DMS153 treated with DMSO at 0.1 percent for 48 hours (cell line): ENCODE measurements at regions not wholly inside any gene's neighbourhood (a gene's known extent, or its start where the extent isn't known, plus 50 kb on each side); places are given as distances from the start of the nearest gene placed in this dataset.

Experiments used
- DNase-seq: peaks from one replicate; lab custom pipeline; 2025; ENCODE audit not compliant: unreplicated experiment; lab: John Stamatoyannopoulos, UW

DNA sequence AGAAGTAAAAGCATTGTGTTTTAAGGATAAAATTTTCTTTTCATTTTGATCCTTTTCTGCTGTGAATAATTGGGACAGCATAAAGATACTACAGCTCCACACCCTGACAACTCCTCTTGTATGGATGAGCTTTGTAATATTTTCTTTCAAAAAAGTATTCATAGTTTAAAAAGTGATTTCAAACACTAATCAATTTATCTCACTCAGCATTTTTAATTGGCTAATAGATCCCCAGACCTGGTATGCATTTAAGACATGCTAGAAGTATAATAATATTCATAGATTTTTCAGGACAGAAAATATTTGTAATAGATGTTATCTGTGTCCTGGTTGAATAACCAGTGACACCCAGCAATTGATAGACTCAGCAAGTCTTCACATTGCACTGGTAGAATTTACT, 510.7 kb downstream of the RIT2 start:
- DNase-seq, result no peak

DNA sequence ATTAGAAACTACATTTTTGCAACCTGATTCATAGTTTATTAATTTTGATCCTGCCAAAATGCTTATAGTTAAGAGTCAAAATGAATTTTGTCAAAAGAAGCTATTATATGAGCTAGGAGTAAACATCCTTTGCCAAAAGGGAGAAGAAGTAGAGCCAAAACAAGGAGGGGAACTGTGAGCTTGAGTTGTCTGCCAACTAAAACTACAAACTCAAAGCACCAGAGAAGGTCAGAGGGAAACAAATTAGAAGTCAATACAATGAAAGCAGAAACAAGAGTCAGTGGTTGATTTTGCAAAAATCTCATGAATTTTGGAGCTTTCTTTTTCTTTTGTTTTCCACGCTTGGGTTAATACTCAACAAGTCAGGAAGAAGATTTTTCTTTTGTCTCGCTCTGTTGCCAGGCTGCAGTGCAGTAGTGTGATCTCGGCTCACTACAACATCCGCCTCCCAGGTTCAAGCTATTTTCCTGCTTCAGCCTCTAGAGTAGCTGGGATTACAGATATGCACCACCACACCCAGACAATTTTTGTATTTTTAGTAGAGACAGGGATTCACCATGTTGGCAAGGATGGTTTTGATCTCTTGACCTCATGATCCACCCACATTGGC, 508.5 kb downstream of the RIT2 start:
- DNase-seq, result no peak

DNA sequence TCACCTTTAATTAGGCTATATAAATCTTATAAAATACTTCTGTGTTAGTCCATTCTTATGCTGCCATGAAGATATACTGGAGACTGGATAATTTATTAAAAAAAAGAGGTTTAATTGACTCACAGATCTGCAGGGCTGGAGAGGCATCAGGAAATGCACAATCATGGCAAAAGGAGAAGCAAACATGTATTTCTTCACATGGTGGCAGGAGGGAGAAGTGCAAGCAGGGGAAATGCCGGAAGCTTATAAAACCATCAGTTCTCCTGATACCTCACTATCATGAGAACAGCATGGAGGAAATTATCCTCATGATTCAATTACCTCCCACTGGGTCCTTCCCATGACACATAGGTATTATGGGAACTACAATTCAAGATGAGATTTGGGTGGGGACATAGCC, 504.4 kb downstream of the RIT2 start:
- DNase-seq, result no peak

DNA sequence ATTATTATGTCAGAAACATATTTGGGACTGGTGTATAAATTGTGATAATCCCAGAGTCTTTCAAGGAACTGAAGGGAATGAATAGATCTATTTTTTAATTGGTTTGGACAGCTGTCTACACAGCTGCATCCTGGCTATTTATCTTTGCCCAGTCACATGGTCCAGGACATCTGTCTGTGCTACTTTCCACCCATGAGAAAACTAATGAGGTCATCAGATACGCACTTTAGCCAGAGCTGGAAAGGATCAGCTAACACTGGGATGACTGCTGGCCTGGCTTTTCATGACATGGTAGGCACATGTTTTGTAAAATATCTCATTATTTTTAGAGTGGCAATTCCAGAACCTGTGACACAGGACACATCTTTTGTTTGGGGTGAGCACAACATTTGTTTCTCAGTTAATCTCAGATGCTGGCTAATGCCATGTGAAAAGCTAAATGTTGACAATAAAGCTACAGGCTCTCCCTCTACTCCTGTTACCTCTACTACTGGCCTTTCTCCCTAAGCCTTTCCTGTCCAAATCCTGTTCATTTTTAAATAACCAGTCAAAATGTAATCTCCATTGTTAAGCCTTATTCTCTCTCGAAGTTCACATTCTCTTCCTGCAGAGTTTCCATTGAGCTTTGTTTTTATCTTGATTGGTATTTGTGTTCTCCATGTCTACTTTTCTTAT, 500.7 kb downstream of the RIT2 start:
- DNase-seq, result peak; percentile 85

DNA sequence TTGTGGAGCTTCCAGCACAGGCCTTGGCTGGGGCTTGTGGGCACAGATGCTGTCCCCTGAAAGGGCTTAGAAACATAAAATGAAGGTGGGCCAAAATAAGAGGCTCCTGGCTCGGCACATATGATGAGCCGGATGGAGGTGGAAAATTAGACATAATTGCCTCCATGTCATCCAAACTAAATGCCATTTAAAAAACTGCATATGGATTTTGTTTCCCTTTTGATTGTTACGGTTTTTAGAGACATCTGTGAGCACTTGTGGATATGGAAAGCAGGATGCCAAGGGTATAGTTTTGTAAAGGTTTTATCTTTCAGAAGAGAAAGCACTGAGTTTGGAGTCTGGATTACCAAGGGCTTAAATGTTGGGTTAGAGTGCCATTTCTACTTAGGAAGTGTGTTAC, 498.3 kb downstream of the RIT2 start:
- DNase-seq, result no peak

DNA sequence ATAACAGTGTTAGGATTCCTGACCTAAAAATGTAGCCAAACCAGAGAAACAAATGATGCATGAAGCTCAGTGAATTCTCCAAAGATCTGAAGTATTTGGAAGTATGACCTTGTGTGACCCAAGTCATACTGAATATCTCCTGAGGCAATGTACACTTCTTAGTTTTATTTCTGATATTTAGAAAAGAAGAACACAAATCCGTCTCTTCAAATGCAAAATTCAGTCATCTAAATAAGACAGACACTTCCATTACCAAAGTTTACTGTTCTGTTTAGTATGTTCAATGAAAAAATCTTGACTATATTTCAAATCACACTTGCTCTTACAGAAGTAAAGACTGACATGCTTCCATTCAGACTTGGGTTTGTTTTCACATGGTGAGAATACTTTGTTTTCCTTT, 495.7 kb downstream of the RIT2 start:
- DNase-seq, result no peak

DNA sequence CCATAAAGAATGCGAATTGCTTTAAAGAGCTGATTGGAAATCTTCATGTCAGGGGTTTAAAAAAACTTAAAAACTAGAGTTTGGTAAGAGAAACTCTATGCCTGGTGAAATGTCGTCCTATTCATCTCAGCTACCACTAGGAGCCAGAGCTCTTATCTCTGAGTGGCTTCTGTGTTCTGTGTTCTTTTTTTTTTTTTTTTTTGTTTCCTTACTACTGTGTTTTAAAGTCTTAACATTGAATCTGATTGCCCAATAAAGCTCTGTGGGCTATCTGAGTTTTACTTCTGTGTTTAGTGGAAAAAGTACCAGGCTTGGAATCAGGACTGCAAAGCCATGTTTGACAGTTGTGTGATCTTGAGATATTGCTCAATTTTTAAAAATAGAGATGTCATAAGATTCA, 494.8 kb downstream of the RIT2 start:
- DNase-seq, result no peak

DNA sequence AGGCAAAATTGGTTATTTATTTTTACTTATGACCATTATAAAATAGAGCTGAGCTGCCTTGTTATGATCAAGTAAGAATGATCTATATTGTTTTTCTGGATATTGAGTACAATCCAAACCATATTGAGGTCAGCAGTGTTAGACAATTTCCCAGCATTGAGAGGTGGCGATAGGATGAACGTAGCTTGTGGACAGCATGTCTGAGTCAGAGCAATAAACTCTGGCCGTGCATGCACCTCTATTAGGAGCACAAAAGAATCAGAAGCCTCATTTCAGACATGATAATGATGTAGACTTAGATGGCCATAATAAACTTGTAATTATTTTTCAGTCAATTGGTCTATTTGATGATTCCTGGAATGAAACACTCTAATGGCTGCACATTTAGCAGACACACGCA, 491.6 kb downstream of the RIT2 start:
- DNase-seq, result no peak

DNA sequence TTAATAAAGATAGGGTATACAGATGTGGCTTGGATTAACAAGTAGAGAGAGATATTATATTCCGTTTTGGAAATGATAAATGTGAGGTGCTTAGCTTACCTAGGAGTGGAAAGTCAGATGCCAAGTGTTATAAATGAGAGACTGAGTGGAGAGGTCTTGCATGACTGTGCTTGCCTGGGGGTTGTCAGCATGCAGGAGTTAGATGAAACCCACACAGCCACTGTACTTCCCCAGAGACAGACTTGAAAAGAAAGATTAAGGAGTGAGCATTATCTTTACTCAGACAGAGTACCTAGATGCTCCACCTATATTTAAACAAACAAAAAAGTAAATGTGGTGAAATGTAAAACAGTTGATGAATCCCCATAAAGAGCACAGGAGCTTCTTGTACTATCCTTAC, 482.7 kb downstream of the RIT2 start:
- DNase-seq, result no peak

DNA sequence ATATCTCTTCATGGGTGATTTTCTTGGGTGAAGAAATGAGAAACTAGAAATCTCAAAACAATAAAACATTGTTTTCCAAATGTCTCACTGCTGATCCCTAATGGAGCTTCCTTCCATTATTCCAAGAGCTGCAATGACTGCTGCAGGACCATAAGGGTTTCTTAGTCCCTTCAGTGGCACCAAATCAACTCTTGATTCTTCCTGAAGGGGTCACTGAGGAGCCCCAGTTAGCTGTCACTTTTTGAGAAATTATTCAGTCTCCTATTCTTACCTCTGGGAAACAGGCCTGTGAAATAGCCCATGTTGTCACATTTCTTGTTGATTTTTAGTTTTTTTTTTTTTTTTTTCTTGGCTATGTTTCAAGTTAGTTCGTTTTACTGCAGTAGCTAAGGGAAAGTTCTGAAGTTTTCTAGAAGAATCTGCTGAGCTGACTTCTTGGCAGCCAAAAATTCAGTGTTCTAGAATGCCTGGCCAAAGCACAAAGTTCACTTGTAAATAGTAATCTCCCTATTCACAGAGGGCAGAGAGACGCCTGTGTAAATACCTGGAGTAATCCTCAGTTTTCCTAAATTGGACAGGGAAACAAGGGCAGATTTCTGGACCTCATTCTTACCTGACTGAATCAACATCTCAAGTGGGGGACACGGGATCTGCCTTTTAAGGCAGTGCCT, 480.0 kb downstream of the RIT2 start:
- DNase-seq, result no peak

DNA sequence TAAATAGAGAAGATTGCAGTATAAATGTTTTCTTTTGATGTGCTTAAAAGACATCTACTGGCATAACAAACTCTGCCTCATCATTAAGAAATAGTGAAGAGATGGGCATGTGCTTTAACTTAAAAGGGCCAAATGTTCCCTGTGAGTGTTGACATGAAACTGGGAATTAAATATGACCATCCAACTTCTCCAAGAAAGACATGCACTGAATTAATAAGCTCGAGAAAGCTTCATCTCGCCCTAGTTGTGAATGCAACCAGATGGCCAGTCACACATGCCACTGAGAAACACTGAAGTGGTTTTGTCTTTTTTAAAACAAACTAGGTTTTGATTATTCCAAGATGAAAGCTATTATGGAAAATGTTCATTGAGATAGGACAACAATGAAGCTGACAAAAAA, 479.2 kb downstream of the RIT2 start:
- DNase-seq, result no peak

DNA sequence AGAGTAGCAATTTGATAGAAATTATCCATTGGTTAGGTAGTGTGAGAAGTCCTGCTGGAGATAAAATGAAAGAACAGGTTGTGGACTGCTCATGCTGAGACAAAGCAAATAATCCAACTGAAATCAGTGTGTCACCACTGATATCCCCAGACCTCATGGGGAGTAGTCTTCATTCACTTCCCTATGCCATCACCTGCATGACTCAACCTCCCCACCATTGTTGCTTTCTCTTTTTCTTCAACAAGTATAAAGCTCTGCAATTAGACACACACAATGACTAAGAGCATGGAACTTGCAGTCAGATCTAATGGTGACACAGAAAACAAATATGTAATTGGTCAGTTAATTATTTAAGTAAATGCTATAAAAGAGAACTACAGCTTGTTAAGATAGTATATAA, 475.3 kb downstream of the RIT2 start:
- DNase-seq, result no peak

DNA sequence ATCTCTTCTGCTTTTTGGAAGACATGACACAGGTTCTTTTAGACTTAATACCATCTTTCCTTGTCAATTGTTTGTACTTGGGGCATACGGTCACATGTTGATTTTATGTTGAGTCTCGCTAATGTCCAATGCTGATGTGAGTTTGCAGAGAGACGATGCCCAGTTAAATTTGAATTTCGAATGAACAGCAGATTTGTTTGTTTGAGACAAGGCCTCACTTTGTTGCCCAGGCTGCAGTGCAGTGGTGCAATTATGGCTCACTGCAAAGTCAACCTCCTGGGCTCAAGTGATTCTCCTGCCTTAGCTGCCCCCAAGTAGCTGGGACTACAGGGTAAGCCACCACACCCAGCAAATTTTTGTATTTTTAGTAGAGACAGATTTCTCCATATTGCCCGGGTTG, 473.5 kb downstream of the RIT2 start:
- DNase-seq, result no peak

DNA sequence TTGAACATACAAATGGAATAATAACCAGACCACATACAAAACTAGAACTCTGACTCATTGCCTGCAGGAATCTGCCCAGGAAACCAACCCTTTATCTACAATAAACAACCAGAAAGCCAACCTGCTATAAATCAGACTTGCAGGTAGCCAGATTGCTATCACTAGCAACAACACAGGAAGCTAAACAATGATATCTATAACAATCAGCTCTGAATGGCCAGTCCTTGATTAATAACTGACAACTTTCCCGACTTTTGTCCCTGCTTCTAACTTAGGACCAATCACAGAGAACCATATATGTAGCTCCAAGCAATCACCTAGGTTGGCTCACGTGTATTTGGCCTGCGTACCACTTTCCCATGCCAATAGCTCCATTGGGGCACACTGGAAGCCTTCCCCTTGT, 470.8 kb downstream of the RIT2 start:
- no peak for DNase-seq

DNA sequence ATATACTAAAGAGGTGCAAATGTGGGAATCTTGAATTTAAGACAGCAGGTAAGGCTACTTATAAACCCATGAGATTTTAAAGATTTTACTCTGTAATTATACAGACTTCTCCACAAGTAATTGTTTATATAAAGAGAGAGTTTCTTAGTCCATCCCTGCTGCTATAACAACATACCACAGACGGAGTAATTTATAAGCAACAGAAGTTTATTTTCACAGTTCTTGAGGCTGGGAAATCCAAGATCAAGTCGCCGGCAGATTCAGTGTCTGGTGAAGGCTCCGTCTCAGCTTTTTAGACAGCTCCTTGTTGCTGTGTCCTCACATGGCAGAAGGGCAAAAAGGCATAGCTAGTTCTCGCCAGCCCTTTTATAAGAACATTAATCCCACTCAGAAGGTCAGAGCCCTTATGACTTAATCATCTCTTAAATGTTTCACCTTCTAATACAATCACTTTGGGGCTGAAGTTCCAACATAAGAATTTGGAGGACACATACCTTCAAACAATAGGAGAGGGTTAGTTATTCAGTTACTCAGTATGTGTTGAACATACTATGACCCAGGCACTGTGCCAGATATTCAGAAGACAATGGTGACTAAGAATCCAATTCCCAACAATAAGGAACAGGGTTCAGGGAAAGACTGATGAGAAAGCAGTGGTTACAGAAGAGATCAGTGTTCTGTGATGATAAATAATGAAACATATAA, 466.0 kb downstream of the RIT2 start:
- no peak for DNase-seq

DNA sequence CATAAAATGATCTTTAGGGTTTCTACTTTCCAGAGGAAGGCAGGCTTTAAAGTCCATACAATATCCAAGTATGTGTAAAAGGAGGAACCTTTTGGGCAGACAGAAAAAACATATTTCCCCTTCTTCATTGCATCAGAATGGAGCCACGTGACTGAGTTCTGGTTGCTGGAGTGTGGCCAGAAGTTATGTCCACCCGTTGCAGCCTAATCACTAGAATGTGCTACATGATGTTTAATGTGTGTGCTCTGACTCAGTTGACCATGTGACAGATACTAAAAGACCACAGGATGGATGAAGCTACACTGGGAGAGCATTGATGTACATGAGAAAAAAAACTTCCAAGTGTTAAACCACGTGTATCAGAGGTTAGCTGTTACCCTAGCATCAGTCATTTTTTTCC, 460.9 kb downstream of the RIT2 start:
- no peak for DNase-seq

DNA sequence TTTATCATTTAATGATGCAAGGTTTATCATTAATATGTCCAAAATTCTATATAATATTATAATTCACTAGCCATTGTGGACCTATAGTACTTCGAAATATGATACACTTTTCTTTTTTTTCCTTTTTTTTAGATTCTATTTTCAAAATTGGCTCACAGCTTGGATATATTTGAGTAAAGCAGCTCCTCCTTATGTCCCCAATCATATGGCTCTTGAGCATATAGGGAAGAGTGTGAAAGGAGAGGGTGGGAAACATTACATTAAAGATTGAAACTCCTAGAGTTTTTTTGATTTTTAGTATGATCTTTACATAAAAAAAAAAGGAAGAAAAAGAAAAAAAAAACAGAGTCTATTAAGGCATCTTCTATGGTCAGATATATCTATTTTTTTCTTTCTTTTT, 457.9 kb downstream of the RIT2 start:
- DNase-seq, result no peak

DNA sequence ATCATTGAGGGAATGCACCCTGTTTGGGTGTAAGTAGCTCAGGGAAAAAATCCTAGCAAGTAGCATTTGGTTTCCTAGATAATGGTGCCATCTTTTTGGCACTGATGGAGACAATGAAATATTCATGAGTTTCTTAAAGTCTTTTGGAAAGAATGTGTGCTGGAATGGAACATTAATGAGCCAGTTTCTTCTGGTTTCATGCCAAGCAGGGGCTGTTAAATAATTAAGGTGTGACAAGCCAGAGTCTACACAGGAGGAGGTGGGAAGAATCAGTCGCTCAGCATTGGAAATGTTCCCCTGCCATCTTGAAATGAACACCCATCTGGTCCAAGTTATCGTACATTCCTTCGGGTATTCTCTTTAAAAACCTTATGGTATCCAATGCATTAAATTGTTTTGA, 457.3 kb downstream of the RIT2 start:
- no peak for DNase-seq

DNA sequence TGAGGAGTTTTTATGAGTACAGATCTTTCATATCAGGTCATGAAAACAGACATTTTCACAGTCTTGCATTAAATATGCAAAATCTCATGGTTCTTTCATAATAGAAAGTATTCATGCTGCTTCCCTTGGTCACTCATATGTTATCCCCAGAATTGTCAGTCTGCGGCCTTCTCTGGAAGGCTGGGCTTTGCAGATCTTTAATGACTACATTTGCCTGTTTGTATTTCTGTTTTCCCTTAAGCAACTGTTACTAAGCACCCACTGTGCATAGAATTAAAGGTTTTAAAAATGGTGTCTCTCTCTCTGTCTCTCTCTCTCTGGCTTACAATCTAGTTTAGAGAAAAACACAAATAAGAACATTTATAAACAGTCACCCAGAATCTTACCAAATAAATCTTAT, 456.3 kb downstream of the RIT2 start:
- no peak for DNase-seq

DNA sequence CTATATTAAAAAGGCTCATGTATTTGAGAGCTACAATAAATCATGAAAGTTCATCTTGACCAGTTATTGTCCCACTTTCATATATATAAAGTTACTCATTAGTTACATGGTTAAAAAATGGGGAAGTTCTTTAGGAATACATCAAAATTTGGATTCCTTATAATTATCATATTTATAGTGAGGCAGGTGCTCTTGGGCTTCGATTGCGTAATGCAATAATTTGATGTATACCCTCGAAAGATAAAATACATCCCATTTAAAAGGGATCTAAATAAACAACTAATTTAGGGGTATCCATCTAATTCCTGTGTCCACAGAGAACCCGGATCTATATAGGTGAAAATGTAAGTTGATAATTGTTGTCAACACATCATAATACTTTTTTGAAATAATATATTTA, 444.6 kb downstream of the RIT2 start:
- no peak for DNase-seq

DNA sequence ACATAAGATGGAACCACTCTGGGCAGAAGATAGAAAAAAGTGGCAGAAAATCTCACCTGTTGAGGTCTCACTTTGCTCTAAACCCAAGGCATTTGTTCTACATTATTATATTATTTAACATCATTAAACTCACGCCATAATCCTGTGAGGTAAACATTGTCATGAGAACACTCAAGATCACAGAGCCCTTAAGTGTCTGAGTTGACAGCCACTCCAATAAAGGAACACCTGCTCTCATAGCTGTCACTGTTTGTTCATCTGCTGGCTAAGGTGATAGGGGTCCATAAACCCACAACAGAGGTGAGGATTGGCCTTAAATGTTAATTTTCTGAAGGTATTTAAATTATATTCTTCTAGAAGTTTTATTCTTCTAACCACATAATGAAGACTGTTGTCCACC, 439.7 kb downstream of the RIT2 start:
- DNase-seq, result peak; percentile 78

DNA sequence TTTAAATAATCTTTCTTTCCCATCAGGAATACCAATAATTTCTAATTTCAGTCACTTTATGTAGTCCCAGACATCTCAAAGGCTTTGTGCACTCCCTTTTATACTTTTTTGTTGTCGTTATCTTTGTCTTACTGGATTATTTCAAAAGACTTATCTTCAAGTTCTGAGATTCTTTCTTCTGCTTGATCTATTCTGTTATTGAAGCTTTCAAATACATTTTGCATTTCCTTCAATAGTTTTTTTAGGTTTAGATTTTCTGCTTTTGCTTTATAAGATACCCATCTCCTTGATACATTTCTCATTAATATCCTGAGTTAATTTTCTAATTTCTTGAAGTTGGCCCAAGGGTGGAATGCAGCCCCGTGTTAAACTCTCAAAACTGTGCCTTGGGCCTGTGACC, 432.4 kb downstream of the RIT2 start:
- DNase-seq, result no peak
